Nephron progenitor cell (in vitro differentiated cells): ENCODE measurements at regions not wholly inside any gene's neighbourhood (a gene's known extent, or its start where the extent isn't known, plus 50 kb on each side); places are given as distances from the start of the nearest gene placed in this dataset.

Experiments used
- DNase-seq: peaks from one replicate; pipeline ENCODE4 v3.0.0; 2021
- H3K27ac Mint-ChIP-seq: 2 replicates; pipeline ENCODE4 v1.8.0; 2021; ENCODE audit warnings: mild to moderate bottlenecking, moderate library complexity, mixed read lengths
- H3K27me3 Mint-ChIP-seq: 2 replicates; pipeline ENCODE4 v1.8.0; 2021; ENCODE audit warnings: mild to moderate bottlenecking, low read depth, mixed read lengths; ENCODE audit not compliant: poor library complexity
- H3K36me3 Mint-ChIP-seq: 2 replicates; pipeline ENCODE4 v1.8.0; 2021; ENCODE audit warnings: low read depth, mixed read lengths
- H3K4me1 Mint-ChIP-seq: 2 replicates; pipeline ENCODE4 v1.8.0; 2021; ENCODE audit warnings: mixed read lengths
- H3K4me3 Mint-ChIP-seq: 2 replicates; pipeline ENCODE4 v1.8.0; 2021; ENCODE audit warnings: mild to moderate bottlenecking, moderate library complexity, mixed read lengths
- H3K9me3 Mint-ChIP-seq: 2 replicates; pipeline ENCODE4 v1.8.0; 2021; ENCODE audit warnings: mild to moderate bottlenecking, moderate library complexity, mixed read lengths
- TF ChIP-seq, protein P1 (sequence below): fragments of 200-600 bp; sonication (generic); IDR thresholded peaks from 2 replicates; pipeline ENCODE4 v1.5.0; 2021; ENCODE audit warnings: antibody characterized with exemption

DNA sequence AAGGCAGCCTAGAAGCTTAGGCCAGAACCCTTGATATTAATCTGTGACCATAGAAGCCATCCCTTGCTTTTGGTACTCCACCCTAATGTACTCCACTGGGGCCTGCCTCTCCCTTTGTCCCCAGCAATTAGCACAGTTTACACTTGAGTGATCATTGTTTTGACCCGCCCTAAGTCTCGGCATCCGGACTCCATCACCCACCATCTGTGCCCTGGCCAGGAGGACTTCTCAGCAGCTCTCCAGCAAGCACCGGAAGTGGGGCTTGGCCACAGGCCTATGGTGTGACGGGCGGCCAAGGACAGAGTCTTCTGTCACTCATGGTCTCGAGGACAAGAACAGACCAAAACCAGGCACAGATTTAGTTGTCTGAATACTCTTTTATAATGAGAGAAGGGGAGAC is 126.5 kb upstream of the NTF3 start:
- Mint-ChIP-seq H3K4me1 (peaks cover 5% of the 10 kb centered on the region), H3K9me3 (no peaks in the 10 kb centered on the region), H3K4me3 (no peak overlapping the region), H3K36me3 (no peaks in the 10 kb centered on the region), H3K27ac (no peak overlapping the region), H3K27me3 (peaks cover 16% of the 10 kb centered on the region)
- TF ChIP-seq, protein P1, sequence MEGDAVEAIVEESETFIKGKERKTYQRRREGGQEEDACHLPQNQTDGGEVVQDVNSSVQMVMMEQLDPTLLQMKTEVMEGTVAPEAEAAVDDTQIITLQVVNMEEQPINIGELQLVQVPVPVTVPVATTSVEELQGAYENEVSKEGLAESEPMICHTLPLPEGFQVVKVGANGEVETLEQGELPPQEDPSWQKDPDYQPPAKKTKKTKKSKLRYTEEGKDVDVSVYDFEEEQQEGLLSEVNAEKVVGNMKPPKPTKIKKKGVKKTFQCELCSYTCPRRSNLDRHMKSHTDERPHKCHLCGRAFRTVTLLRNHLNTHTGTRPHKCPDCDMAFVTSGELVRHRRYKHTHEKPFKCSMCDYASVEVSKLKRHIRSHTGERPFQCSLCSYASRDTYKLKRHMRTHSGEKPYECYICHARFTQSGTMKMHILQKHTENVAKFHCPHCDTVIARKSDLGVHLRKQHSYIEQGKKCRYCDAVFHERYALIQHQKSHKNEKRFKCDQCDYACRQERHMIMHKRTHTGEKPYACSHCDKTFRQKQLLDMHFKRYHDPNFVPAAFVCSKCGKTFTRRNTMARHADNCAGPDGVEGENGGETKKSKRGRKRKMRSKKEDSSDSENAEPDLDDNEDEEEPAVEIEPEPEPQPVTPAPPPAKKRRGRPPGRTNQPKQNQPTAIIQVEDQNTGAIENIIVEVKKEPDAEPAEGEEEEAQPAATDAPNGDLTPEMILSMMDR: no peak
- no peak for DNase-seq

DNA sequence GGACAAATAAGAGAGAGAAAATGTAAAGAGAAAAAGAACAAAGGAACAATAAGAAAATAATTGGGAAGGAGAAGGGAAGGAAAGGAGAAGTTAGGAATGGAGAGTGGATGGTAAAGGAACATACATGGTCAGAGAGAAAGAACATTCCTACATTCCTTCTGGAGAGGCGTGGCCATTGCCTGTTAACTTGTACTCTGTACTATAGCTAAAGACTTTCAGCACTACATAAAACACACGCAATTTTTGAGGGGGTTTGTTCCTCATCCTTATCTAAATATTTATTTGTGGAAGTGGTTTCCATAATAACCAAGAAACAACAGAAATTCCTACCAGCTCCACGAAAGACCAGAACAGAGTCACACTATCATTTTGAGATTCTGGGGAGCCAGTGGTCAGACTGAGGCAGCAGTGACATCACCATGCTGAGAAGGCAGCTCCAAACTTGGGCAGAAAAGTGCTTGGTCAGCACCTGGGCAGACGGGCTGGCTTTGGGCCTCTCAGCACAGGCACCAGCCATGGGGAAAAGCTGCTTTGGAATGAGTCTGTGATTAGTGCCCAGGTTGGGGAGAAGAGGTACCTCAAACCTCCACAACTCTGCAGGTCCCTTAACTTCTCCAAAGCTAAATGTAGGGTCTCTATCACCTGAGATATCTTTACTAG is 125.9 kb upstream of the NTF3 start:
- Mint-ChIP-seq H3K4me1 (peaks cover 5% of the 10 kb centered on the region), H3K27me3 (peaks cover 16% of the 10 kb centered on the region), H3K36me3 (no peaks in the 10 kb centered on the region), H3K4me3 (no peak overlapping the region), H3K9me3 (no peaks in the 10 kb centered on the region), H3K27ac (no peak overlapping the region)
- TF ChIP-seq, protein P1: no peak
- no peak for DNase-seq

DNA sequence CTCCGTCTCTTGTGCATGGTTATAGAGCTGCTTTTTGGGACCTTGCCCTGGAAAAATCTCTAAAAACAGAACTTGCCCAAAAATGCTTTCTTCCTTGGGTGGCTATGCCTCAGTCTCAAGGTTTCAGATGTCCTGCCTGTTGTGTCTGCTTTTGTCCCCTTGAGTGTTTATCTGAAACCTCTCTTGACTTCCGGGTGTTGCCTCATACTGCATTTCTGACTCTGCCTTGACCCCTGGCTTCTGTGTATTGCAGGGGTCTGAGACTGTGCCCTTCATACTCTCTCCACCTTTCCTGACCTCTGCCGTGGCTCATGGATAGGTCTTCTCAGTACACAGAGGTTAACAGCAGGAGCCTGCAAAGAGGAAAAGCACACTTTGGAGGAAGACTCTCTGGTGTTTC is 124.8 kb upstream of the NTF3 start:
- H3K4me3 Mint-ChIP-seq: no peak overlapping the region
- no peaks in the 10 kb centered on the region for H3K36me3 Mint-ChIP-seq
- DNase-seq: no peak
- H3K9me3 Mint-ChIP-seq: peaks cover 3% of the 10 kb centered on the region
- TF ChIP-seq, protein P1: no peak
- peaks cover 5% of the 10 kb centered on the region for H3K4me1 Mint-ChIP-seq
- no peak overlapping the region for H3K27ac Mint-ChIP-seq
- peaks cover 19% of the 10 kb centered on the region for H3K27me3 Mint-ChIP-seq

DNA sequence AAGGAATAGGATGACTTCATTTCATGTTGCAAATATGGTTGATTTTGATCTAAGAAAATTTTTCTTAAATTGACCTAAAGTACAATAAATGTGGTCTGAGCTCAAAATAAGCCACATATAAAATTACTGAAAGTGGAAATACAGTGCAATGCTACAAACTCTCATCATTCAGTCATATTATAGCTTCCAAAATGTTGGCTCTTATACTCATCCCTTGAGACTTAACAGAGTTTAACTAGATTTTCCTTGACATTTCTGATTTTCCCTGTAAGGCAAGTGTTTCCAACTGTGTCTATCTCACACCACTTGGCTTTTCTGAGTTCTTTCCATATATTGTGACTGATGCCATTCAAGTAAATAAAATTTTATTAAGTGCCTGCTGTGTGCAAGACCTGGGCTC is 123.7 kb upstream of the NTF3 start:
- Mint-ChIP-seq H3K4me3 (no peak overlapping the region), H3K9me3 (peaks cover 10% of the 10 kb centered on the region), H3K27me3 (peaks cover 18% of the 10 kb centered on the region), H3K27ac (no peak overlapping the region), H3K4me1 (peaks cover 5% of the 10 kb centered on the region), H3K36me3 (no peaks in the 10 kb centered on the region)
- DNase-seq: no peak
- TF ChIP-seq, protein P1: no peak

DNA sequence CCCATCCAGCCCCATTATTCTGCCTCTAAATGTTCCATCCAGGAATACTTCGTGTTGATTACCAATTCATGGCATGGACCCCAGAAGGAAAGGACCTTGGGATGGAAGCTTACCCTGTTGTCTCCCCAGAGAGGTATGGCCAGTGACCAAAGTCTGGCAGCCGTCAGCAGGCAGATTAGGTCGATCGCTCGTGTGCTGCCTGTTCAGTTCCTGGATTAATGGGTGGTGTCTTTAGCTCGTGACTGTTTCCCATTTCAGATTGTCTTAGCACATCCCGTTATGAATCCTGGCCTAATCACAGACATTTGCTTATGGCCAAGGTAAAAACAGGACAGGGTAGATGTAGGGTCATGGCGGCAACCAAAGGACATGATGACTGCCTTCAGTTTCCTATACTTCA is 122.9 kb upstream of the NTF3 start:
- Mint-ChIP-seq H3K27ac (no peak overlapping the region), H3K36me3 (no peaks in the 10 kb centered on the region), H3K4me3 (no peak overlapping the region), H3K4me1 (peaks cover 5% of the 10 kb centered on the region), H3K27me3 (peaks cover 18% of the 10 kb centered on the region), H3K9me3 (peaks cover 15% of the 10 kb centered on the region)
- TF ChIP-seq, protein P1: no peak
- no peak for DNase-seq

DNA sequence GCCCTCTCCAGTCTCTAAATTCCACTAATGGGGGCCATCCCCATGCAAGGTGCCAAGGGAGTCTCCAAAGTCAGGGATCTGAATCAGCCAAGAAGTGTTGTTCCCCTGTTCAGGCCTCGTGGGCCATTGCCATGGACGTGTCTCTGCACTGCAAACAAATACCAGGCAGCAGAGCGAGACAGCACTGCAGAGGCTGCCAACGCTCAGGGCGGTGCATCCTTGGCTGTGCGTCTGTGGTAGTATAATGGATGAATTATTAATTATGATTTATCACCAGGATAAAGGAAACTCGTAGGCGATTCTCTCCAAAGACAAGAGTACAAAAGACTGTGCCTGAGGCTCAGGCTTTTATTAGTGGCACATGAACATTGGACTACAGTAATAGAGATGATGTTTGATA is 122.3 kb upstream of the NTF3 start:
- TF ChIP-seq, protein P1: no peak
- peaks cover 5% of the 10 kb centered on the region for H3K4me1 Mint-ChIP-seq
- H3K27ac Mint-ChIP-seq: no peak overlapping the region
- H3K9me3 Mint-ChIP-seq: peaks cover 21% of the 10 kb centered on the region
- H3K27me3 Mint-ChIP-seq: peaks cover 18% of the 10 kb centered on the region
- H3K4me3 Mint-ChIP-seq: no peak overlapping the region
- H3K36me3 Mint-ChIP-seq: no peaks in the 10 kb centered on the region
- DNase-seq: no peak
